ENCODE measurements at regions not wholly inside any gene's neighbourhood (a gene's known extent, or its start where the extent isn't known, plus 50 kb on each side); places are given as distances from the start of the nearest gene placed in this dataset.

- no peaks in the 10 kb centered on the region for H3K4me1 Mint-ChIP-seq (ENCODE audit: low read depth)
- Histone ChIP-seq H3K4me1 (ENCODE audit: insufficient read depth, low read length) (no peaks in the 10 kb centered on the region), H3K27me3 (ENCODE audit: control insufficient read depth in 1 of 2, insufficient read depth in 2 of 2, low read length in 2 of 2) (no peaks in the 10 kb centered on the region), H3K9me3 (ENCODE audit: control insufficient read depth in 1 of 2, insufficient read depth in 1 of 2, low read length in 2 of 2) (peaks cover 0 to 10% of the 10 kb centered on the region in 2 experiments), H3K4me3 (ENCODE audit: low read length) (no peak overlapping the region), H3K27ac (ENCODE audit: low read depth in 1 of 2, low read length in 2 of 2) (no peak overlapping the region), H3K36me3 (ENCODE audit: insufficient read depth, low read length) (no peaks in the 10 kb centered on the region)
- H3K36me3 Mint-ChIP-seq (ENCODE audit: low read depth): no peaks in the 10 kb centered on the region
- DNase-seq (no peak), ATAC-seq (ENCODE audit: poor library complexity) (no peak)
- H3K9me3 Mint-ChIP-seq: peaks cover 10% of the 10 kb centered on the region
- ChIA-PET POLR2A (no interaction called here), CTCF (no interaction called here)
- H3K27me3 Mint-ChIP-seq: no peaks in the 10 kb centered on the region
- intact Hi-C loops (cut with DNase I, micrococcal nuclease): no loop called here
- TF ChIP-seq CTCF (IDR thresholded peaks at IDR 0.05): no peak
- H3K27ac Mint-ChIP-seq: no peak overlapping the region
- no peak overlapping the region for H3K4me3 Mint-ChIP-seq
Observed at GRCh38 chr5:27269766-27270165, 231.4 kb upstream of the CDH9 start.

DNA sequence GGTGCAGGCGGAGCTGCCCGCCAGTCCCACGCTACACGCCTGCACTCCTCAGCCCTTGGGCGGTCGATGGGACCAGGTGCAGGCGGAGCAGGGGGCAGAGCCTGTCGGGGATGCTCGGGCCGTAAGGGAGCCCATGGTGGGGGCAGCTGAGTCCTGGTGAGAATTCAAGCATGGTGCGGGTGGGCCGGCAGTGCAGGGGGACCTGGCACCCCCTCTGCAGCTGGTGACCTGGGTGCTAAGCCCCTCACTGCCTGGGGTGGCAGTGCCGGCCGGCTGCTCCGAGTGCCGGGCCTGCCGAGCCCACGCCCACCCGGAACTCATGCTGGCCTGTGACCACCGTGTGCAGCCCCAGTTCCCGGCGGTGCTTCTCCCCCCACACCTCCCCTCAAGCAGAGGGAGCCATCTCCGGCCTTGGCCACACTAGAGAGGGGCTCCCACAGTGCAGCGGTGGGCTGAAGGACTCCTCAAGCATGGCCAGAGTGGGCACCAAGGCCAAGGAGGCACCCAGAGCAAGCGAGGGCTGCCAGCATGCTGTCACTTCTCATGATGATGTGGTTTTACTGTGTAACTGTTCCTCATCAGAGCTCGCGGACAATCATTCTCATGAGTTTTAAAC lies 228.9 kb upstream of the CDH9 start:
- Mint-ChIP-seq H3K4me1 (ENCODE audit: low read depth) (no peaks in the 10 kb centered on the region), H3K9me3 (peaks cover 7% of the 10 kb centered on the region), H3K27me3 (no peaks in the 10 kb centered on the region), H3K36me3 (ENCODE audit: low read depth) (no peaks in the 10 kb centered on the region), H3K27ac (no peak overlapping the region), H3K4me3 (no peak overlapping the region)
- Histone ChIP-seq H3K27ac (ENCODE audit: low read depth in 1 of 2, low read length in 2 of 2) (no peak overlapping the region), H3K4me3 (ENCODE audit: low read length) (no peak overlapping the region), H3K27me3 (ENCODE audit: control insufficient read depth in 1 of 2, insufficient read depth in 2 of 2, low read length in 2 of 2) (no peaks in the 10 kb centered on the region), H3K36me3 (ENCODE audit: insufficient read depth, low read length) (no peaks in the 10 kb centered on the region), H3K4me1 (ENCODE audit: insufficient read depth, low read length) (no peaks in the 10 kb centered on the region), H3K9me3 (ENCODE audit: control insufficient read depth in 1 of 2, insufficient read depth in 1 of 2, low read length in 2 of 2) (peaks cover 6 to 18% of the 10 kb centered on the region in 2 experiments)
- intact Hi-C loops (cut with DNase I, micrococcal nuclease): no loop called here
- no peak for TF ChIP-seq CTCF (IDR thresholded peaks at IDR 0.05)
- ChIA-PET CTCF (no interaction called here), POLR2A (no interaction called here)
- DNase-seq: peak in 1 of 14 experiments; percentile 8
- no peak for ATAC-seq (ENCODE audit: poor library complexity)

DNA sequence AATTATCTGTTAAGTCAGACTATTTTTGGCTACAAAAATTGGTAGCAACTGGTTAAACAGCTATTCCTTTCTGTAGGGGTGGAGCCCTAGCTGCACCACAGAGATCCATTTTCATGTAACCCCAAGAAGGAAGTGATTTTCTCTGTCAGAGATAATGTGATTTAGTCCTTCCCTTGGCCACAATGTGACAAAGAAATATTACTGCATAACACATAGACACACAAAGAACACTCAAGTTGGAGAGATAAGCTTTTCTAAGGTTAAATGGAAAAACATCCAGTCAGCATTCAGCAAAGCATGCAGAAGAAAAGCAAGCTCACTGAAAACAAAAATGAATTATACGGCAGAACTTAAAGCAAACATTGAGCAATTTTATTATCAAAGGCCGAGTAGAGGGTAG lies 227.8 kb upstream of the CDH9 start:
- no peaks in the 10 kb centered on the region for H3K4me1 ChIP-seq (ENCODE audit: insufficient read depth, low read length)
- DNase-seq (no peak), ATAC-seq (ENCODE audit: poor library complexity) (no peak)
- ChIA-PET POLR2A (no interaction called here), CTCF (no interaction called here)
- H3K4me3 ChIP-seq (ENCODE audit: low read length): no peak overlapping the region
- Mint-ChIP-seq H3K36me3 (ENCODE audit: low read depth) (no peaks in the 10 kb centered on the region), H3K27me3 (no peaks in the 10 kb centered on the region), H3K9me3 (peaks cover 7% of the 10 kb centered on the region), H3K4me1 (ENCODE audit: low read depth) (no peaks in the 10 kb centered on the region), H3K27ac (no peak overlapping the region), H3K4me3 (no peak overlapping the region)
- TF ChIP-seq CTCF (IDR thresholded peaks at IDR 0.05): no peak
- peaks cover 6 to 18% of the 10 kb centered on the region in 2 experiments for H3K9me3 ChIP-seq (ENCODE audit: control insufficient read depth in 1 of 2, insufficient read depth in 1 of 2, low read length in 2 of 2)
- no peak overlapping the region for H3K27ac ChIP-seq (ENCODE audit: low read depth in 1 of 2, low read length in 2 of 2)
- H3K27me3 ChIP-seq (ENCODE audit: control insufficient read depth in 1 of 2, insufficient read depth in 2 of 2, low read length in 2 of 2): no peaks in the 10 kb centered on the region
- intact Hi-C loops (cut with DNase I, micrococcal nuclease): no loop called here
- no peaks in the 10 kb centered on the region for H3K36me3 ChIP-seq (ENCODE audit: insufficient read depth, low read length)

All from CD4-positive, alpha-beta T cell (primary cell).